Activated naive CD8-positive, alpha-beta T cell (primary cell): ENCODE measurements at regions not wholly inside any gene's neighbourhood (a gene's known extent, or its start where the extent isn't known, plus 50 kb on each side); places are given as distances from the start of the nearest gene placed in this dataset.
A peak's percentile ranks its signal among the peaks of the same experiment; 100 is the strongest.

ENCODE experiments used
- H3K27ac Mint-ChIP-seq: one replicate; pipeline ENCODE4 v1.8.0; 2021; ENCODE audit warnings: mixed read lengths
- H3K27me3 Mint-ChIP-seq: one replicate; pipeline ENCODE4 v1.8.0; 2021; ENCODE audit warnings: mixed read lengths
- H3K36me3 Mint-ChIP-seq: one replicate; pipeline ENCODE4 v1.8.0; 2021; ENCODE audit warnings: mixed read lengths
- H3K4me1 Mint-ChIP-seq: one replicate; pipeline ENCODE4 v1.8.0; 2021; ENCODE audit warnings: low read depth, mixed read lengths
- H3K4me3 Mint-ChIP-seq: one replicate; pipeline ENCODE4 v1.8.0; 2021; ENCODE audit warnings: mild to moderate bottlenecking, mixed read lengths
- H3K9me3 Mint-ChIP-seq: one replicate; pipeline ENCODE4 v1.8.0; 2021; ENCODE audit warnings: low read depth, mixed read lengths

DNA sequence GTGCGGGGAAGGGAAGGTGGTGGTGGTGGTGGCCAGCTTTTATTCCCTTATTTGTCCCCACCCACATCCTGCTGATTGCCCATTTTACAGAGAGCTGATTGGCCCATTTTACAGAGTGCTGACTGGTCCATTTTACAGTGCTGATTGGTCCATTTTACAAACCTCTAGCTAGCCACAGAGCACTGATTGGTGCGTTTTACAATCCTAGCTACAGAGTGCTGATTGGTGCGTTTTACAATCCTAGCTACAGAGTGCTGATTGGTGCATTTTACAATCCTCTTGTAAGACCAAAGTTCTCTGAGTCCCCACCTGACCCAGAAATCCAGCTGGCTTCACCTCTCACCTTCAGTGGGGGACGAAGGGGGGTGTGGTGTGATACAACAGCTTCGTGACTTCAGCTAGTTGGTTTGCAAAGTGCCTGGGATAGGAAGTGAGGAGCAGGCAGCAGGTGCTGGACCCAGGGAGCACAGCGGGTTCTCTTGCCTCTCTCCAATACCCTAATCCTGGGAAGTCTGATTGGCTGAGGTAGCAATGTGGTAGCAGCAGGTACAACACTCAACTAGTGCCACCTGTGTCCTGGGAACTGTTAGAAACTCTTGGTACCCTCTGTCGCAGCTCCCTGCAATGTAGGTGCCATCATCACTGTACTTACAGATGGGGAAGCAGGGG lies 92.1 kb downstream of the BARX1 start:
- H3K27ac Mint-ChIP-seq, result no peak overlapping the region
- peaks cover 12% of the 10 kb centered on the region for H3K27me3 Mint-ChIP-seq
- H3K4me1 Mint-ChIP-seq, result no peaks in the 10 kb centered on the region
- H3K36me3 Mint-ChIP-seq, result no peaks in the 10 kb centered on the region
- H3K9me3 Mint-ChIP-seq, result no peaks in the 10 kb centered on the region
- no peak overlapping the region for H3K4me3 Mint-ChIP-seq

DNA sequence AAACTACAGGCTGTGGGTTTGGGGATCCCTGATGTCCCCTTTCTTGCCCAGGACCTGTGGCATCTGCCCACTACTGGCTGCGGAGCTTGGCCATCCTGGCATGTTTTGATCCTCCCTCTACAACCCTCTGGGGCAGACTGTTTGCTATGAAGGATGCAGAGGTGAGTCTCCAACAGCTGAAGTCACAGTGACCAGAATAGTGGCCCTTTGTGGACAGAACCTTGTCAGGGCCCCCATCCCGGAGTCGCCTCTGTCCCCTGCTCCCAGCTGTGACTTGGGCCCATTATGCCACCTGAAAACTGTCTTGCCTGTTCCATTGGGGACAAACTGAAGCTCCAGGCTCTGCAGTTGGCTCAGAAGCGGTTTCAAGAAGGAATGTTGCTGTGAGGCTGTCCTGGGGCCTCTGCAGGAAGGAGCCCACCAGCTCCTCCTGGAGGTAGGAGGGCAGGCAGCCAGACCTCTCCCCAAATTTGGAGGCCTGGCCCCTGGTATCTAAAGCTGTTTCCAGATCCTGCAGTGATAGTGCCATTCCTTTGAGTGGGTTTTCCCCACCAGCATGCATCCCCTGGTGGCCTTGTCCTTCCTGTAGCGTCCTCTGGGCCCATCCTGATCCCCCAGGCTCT lies 93.3 kb downstream of the BARX1 start:
- Mint-ChIP-seq H3K27me3 (peaks cover 20% of the 10 kb centered on the region), H3K27ac (no peak overlapping the region), H3K4me1 (no peaks in the 10 kb centered on the region)

DNA sequence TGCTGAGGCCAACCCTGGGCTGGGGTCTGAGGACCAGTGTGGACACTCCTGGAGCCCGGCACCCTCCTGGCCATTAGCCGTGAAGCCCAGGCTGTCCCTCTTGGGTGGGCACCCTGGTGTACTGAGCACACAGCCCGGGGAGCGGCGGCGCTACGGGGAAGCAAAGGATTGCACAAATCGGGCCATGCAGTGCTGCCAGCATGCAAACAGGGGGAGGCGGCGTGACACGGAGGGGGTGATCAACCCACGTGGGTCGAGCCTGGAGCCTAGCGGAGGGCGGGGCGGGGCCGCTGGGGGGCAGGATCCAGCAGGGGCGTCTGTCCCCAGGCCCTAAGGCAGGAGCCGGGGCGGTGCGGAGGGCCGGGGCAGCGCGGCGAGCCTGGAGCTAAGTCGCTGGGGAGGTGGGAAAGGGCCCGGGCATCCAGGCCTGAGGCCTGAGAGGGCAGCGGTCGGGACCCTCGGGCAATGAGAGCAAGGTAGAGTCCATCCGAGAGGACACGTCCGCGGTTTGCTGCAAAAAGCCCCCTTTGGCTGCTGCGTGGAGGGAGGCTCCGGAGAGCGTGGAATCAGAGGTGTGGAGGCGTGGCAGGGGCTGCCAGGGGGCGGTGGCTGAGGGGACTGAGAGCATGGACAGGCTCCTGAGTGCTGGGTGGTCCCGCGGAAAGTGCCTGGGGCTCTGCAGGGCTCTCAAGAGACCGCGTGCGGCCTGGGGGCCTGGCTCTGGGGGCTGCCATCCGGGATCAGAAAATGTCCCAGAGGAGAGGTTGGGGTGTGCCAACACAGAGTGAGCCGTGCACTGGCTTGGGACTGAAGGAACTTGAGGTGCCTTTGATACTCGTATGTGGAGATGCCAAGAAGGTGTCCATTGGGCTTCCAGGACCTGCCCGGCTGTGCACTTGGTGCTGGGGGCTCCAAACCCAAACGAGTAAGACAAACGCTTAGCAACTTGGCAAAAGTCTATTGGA lies 94.2 kb downstream of the BARX1 start:
- Mint-ChIP-seq H3K27ac (no peak overlapping the region), H3K27me3 (peaks cover 23% of the 10 kb centered on the region), H3K36me3 (no peaks in the 10 kb centered on the region), H3K9me3 (no peaks in the 10 kb centered on the region), H3K4me1 (no peaks in the 10 kb centered on the region), H3K4me3 (no peak overlapping the region)

More for the DNA sequence above, 93.3 kb downstream of the BARX1 start:
- Mint-ChIP-seq H3K4me3 (no peak overlapping the region), H3K9me3 (no peaks in the 10 kb centered on the region), H3K36me3 (no peaks in the 10 kb centered on the region)

DNA sequence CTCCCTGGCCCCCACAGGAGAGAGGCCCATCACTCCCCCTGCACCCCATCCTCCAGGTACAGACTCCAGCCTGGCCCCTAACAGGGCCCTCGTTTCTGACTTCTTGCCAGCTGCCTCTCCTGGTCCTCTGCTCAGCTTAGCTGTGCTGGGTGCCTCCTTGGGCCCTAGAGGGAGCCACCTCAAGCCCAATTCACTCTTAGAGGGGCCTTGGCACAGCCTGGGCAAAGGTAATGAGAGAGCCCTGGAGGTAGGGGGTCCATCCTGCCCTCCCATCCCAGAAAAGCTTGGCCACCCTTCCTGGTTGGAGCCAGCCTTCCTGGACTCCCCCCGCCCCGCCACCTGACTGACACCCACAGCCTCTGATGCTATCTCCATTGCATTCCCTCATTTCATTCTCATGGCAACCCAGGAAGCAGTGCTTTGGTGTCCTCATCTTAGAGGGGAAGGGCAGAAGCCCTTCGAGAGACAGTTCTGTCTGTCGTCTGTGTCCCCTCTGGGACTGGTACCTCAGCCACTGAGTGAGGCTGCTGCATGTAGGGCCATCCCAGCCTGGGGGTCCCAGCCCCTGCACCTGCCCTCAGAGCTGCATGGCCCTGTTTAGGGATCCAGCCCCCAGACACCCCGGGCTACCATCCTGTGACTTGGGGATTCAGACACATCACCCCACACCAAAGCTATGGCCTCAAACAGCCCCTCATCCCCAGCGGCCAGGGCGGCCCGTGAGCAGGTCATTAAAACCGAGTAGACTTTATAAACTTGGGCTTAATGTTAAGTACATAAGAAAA lies 95.5 kb downstream of the BARX1 start:
- H3K36me3 Mint-ChIP-seq, result no peaks in the 10 kb centered on the region
- peaks cover 28% of the 10 kb centered on the region for H3K27me3 Mint-ChIP-seq
- H3K4me3 Mint-ChIP-seq, result no peak overlapping the region
- H3K9me3 Mint-ChIP-seq, result peaks cover 3% of the 10 kb centered on the region
- no peak overlapping the region for H3K27ac Mint-ChIP-seq
- no peaks in the 10 kb centered on the region for H3K4me1 Mint-ChIP-seq

DNA sequence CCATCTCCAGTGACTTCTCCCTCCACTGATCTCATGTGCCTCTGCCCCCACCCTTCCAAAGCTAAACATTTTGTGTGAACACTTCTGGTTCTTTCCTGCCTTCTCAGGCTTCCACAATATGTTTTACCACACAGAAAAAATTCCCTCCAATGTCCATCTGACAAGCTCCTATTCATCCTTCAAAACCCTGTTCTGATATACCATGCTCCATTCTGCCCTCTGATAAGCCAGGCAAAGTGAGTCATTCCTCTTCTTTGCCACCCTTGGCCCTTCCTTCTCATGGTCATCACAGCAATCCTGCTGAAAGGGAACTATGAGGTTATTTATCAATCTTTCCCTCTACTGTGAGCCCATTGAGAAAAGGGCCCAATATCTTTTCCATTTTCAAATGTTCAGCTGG lies 97.6 kb downstream of the BARX1 start:
- Mint-ChIP-seq H3K27me3 (peaks cover 33% of the 10 kb centered on the region), H3K36me3 (peaks cover 2% of the 10 kb centered on the region), H3K4me3 (no peak overlapping the region), H3K9me3 (peaks cover 6% of the 10 kb centered on the region), H3K27ac (no peak overlapping the region), H3K4me1 (no peaks in the 10 kb centered on the region)

DNA sequence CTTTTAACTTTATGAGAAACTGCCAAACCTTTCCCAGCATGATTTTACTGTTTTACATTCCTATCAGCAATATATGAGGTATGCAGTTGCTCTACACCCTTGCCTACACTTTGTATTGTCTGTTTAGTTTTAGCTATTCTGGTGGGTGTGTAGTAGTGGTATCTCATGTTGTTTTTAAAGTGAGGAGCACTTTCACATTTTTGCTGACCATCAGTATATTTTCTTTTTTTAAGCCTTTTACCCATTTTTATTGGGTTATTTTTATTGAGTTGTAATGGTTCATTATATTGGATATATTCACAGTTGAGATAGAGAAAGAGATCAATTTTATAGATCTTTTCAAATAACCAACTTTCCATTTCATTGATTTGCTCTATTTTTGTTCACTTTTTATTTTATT lies 102.4 kb downstream of the BARX1 start:
- Mint-ChIP-seq H3K27ac (no peak overlapping the region), H3K4me1 (no peaks in the 10 kb centered on the region), H3K27me3 (peaks cover 35% of the 10 kb centered on the region), H3K36me3 (peaks cover 2% of the 10 kb centered on the region), H3K9me3 (peaks cover 11% of the 10 kb centered on the region), H3K4me3 (no peak overlapping the region)

DNA sequence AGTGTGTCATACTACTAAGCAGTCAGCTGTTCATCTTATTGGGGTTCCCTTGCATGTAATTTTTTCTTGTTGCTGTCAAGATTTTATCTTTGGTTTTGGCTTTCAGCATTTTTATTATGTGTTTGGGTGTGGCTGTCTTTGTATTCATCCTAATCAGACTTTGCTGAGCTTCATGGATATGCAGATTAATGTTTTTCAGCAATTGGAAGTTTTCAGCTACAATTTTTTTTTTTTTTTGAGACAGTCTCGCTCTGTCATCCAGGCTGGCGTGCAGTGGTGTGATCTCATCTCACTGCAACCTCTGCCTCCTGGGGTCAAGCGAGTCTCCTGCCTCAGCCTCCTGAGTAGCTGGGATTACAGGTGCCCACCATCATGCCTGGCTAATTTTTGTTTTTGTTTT lies 108.8 kb downstream of the BARX1 start:
- Mint-ChIP-seq H3K9me3 (peaks cover 9% of the 10 kb centered on the region), H3K27me3 (peaks cover 39% of the 10 kb centered on the region), H3K27ac (no peak overlapping the region), H3K36me3 (no peaks in the 10 kb centered on the region), H3K4me1 (no peaks in the 10 kb centered on the region), H3K4me3 (no peak overlapping the region)

DNA sequence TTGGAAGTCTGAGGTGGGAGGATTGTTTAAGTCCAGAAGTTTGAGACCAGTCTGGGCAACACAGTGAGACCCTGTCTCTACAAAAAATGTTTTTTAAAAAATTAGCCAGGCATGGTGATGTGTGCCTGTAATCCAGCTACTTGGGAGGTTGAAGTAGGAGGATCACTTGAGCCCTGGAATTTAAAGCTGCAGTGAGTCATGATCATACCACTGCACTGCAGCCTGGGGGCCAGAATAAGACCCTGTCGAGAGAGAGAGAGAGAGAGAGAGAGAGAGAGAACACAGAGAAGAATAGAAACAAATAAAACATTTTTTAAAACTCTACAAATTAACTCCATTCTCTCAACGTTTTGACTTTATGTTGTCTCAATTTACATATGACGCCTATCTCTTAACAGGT lies 111.8 kb downstream of the BARX1 start:
- H3K27me3 Mint-ChIP-seq, result peaks cover 28% of the 10 kb centered on the region

DNA sequence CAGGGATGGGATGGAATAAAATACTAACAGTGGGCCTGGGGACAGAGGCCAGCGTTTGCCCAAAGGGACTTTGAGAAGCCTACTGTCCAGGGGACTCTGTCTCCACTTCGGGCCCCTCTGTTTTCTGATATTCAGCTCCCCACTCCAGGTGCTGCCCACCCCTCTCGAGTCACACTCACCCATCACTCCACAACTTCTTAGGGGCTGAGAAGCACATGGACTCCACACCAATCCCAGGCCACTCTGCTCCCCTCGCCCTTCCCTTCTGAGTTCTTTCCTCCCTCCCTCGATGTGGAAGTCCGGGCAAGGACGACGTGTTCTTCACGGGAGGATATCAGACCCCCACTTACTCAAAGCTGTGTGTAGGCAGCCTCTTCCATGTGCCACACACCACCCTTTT lies 124.5 kb downstream of the BARX1 start:
- Mint-ChIP-seq H3K36me3 (no peaks in the 10 kb centered on the region), H3K4me1 (peaks cover 8% of the 10 kb centered on the region), H3K9me3 (peaks cover 16% of the 10 kb centered on the region), H3K27me3 (peaks cover 20% of the 10 kb centered on the region), H3K27ac (no peak overlapping the region), H3K4me3 (no peak overlapping the region)

More for the DNA sequence above, 111.8 kb downstream of the BARX1 start:
- Mint-ChIP-seq H3K4me3 (no peak overlapping the region), H3K4me1 (no peaks in the 10 kb centered on the region), H3K27ac (no peak overlapping the region), H3K9me3 (peaks cover 4% of the 10 kb centered on the region), H3K36me3 (no peaks in the 10 kb centered on the region)

DNA sequence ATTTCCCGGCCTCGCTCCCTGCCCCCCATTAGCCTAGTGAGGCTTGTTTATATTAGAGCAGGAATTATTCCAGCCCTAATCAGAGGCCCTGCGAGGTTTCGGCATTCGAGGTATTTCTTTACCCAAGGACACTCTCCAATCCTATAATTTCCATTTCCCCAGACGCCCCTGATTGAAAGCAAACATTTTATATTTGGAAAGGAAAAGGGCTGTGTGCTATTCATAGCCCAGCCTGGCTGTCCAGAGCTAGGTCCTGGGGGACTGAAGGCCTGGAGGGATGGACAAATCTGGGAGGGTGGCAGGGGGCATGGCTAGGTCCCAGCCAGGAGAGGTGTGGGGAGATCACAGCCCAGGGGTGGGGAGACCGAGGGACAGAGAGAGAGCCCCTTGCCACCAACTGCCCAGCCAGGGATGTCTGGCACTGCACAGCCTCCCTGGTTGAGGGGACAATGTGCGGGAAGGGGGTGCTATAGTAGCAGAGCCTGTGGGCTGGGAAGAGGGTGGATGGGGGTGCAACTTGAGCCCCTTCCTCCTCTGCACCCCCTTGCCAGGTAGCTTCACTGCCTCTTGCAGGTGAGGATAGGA lies 125.1 kb downstream of the BARX1 start:
- Mint-ChIP-seq H3K9me3 (peaks cover 10% of the 10 kb centered on the region), H3K27ac (no peak overlapping the region), H3K4me3 (no peak overlapping the region), H3K36me3 (no peaks in the 10 kb centered on the region), H3K4me1 (peaks cover 8% of the 10 kb centered on the region), H3K27me3 (peaks cover 23% of the 10 kb centered on the region)

DNA sequence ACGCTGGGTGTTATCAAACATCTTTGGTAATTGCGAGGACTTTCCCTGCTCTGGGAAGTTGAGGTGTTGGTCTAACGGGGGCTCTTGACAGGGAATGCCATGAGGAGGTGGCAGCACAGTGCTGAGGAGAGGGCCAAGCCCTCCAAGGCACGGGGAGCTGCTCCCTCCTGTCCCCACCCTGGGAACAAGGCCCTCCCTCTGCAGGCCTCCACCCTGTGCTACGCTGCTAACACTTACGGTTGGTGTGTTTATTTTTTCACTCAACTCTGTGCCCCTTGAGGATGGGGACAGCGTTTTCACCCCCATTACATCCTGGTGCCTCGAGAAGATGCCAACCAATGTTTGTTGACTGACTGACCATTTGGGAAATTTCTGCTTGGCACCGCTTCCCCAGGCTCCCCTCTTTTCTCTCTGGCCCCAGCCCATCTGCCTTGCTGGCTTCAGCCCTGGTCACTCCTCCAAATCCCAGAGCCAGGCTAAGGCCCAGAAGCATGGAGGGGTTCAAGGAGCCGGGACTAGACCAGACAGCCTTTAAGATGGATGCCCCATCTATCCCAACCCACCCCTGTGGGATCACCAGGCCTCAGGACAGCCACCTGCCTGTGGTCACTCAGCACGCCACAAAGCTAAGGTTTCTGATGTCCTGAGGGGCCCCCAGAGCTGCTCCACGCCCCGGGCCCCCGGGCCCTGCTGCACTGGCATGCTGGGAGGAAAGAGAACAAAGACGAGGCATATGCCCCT lies 125.7 kb downstream of the BARX1 start:
- no peaks in the 10 kb centered on the region for H3K36me3 Mint-ChIP-seq
- H3K9me3 Mint-ChIP-seq, result peaks cover 8% of the 10 kb centered on the region
- peaks cover 8% of the 10 kb centered on the region for H3K4me1 Mint-ChIP-seq
- no peak overlapping the region for H3K27ac Mint-ChIP-seq
- no peak overlapping the region for H3K4me3 Mint-ChIP-seq
- peaks cover 25% of the 10 kb centered on the region for H3K27me3 Mint-ChIP-seq

DNA sequence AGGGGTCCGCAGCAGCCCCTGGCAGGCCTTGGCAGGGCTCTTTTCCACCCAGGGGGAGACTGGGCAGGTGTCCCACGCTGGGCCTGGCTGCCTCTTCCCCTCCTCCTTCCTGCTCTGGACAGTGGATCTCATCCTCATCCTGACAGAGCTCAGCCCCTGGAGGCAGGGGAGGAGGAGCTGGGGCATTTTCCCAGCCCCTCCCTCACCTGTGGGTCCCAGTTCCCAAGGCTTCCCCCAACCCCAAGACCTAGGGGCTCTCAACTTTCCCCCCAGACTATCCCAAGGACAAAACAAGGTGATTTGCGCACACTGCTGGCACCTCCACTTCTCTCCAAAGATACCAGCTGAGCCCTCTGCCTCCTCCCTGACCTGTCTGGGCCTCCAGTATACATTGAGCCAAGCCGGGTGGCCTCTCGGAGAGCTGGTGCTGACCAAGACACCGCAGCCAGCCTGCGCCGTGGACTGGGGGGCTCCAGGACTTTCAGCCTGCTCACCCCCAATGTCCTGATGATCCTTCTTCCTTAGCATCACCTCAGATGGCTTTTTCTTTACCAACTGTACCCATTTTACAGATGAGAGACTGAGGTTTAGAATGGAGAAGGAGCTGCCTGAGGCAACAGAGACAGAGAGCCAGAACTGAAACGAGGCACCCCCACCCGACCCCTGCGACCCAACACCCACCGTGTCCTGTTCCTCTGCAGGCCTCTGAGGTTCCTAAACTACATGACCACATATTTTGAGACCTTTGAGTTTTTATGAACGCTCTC lies 126.6 kb downstream of the BARX1 start:
- Mint-ChIP-seq H3K36me3 (no peaks in the 10 kb centered on the region), H3K27ac (no peak overlapping the region), H3K9me3 (peaks cover 7% of the 10 kb centered on the region), H3K4me3 (peak overlapping the region; percentile 27), H3K27me3 (peaks cover 27% of the 10 kb centered on the region), H3K4me1 (peaks cover 8% of the 10 kb centered on the region)
